AG04450 (cell line): ENCODE measurements at regions not wholly inside any gene's neighbourhood (a gene's known extent, or its start where the extent isn't known, plus 50 kb on each side); places are given as distances from the start of the nearest gene placed in this dataset.

Experiments
- CTCF ChIA-PET: fragments of 300-600, 350-600 bp; formaldehyde crosslinking; extraction: SDS; loops from one replicate; lab custom pipeline; 2022; ENCODE audit warnings: antibody characterized with exemption, inconsistent platforms; lab: Charles Lee
- POLR2A ChIA-PET: fragments of 350-600 bp; formaldehyde crosslinking; extraction: SDS; loops from one replicate; lab custom pipeline; 2021; ENCODE audit warnings: antibody characterized with exemption, inconsistent platforms; lab: Yijun Ruan, JAX
- DNase-seq: peaks from one replicate; pipeline ENCODE4 v3.0.0-alpha.2; 2011; ENCODE audit warnings: low read depth, low spot score
- H3K27ac ChIP-seq: one replicate; pipeline ENCODE4 v1.5.1; 2012; ENCODE audit warnings: low read depth, low read length, control low read depth
- H3K27me3 ChIP-seq: one replicate; pipeline ENCODE4 v1.6.0; 2012; ENCODE audit warnings: low read length; ENCODE audit not compliant: control insufficient read depth, insufficient read depth
- H3K4me3 ChIP-seq: 2 replicates; pipeline ENCODE4 v1.5.1; 2011; ENCODE audit warnings: mild to moderate bottlenecking, low read depth, low read length, control low read depth
- H3K9me3 ChIP-seq: 2 replicates; pipeline ENCODE4 v1.5.1; 2012; ENCODE audit warnings: low read length; ENCODE audit not compliant: control insufficient read depth, insufficient read depth
- TF ChIP-seq, protein P1 (sequence below): IDR thresholded peaks from 2 replicates; pipeline ENCODE4 v1.5.1; 2011; ENCODE audit warnings: low read depth, low read length, control low read depth, inconsistent platforms

DNA sequence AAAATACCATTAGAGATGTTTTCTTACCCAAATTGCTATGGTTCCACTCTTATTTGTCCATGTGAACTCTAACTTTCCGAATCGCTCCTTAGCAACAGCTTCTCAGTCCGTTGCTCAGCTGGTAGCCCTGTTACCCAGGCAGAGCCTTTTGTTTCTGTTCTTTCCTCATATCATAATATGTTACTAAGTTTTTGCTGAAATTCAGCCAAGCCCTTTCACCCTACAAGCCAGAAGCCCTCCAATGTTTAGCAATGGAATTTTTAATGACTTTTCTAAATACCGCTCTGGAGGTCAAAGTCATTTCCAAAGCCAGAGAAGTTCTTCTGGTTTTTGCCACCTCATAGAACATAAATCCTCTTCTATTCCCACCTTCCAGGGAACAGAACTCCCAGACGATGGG lies 1029.5 kb downstream of the C4orf33 start:
- H3K4me3 ChIP-seq: no peak overlapping the region
- DNase-seq: no peak
- no peaks in the 10 kb centered on the region for H3K27me3 ChIP-seq
- no peak overlapping the region for H3K27ac ChIP-seq
- ChIA-PET CTCF (no interaction called here), POLR2A (no interaction called here)
- H3K9me3 ChIP-seq: no peaks in the 10 kb centered on the region; the same call in none of the 2 replicates
- TF ChIP-seq, protein P1, sequence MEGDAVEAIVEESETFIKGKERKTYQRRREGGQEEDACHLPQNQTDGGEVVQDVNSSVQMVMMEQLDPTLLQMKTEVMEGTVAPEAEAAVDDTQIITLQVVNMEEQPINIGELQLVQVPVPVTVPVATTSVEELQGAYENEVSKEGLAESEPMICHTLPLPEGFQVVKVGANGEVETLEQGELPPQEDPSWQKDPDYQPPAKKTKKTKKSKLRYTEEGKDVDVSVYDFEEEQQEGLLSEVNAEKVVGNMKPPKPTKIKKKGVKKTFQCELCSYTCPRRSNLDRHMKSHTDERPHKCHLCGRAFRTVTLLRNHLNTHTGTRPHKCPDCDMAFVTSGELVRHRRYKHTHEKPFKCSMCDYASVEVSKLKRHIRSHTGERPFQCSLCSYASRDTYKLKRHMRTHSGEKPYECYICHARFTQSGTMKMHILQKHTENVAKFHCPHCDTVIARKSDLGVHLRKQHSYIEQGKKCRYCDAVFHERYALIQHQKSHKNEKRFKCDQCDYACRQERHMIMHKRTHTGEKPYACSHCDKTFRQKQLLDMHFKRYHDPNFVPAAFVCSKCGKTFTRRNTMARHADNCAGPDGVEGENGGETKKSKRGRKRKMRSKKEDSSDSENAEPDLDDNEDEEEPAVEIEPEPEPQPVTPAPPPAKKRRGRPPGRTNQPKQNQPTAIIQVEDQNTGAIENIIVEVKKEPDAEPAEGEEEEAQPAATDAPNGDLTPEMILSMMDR: no peak

DNA sequence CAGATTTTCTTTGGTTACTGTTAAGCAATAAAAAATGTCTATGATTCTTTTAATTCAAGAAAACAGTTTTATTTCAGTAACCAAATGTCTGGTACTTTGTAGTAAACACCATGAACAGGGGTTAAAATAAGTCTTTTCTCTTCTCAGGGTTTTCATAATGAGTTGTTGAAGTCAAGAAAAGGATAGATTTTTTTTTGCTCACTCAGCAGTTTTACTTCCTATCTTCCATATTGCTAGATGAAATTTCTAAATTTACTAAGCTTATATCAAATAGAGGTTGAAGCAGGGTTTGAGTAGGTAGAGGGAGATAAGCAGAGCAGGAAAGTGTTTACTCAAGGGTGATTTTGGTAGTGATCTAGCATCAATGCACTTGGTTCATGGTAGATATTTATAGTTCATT lies 1031.3 kb downstream of the C4orf33 start:
- no peak for DNase-seq
- ChIA-PET CTCF (no interaction called here), POLR2A (no interaction called here)
- Histone ChIP-seq H3K4me3 (no peak overlapping the region), H3K27me3 (no peaks in the 10 kb centered on the region), H3K9me3 (peaks cover 13% of the 10 kb centered on the region), H3K27ac (no peak overlapping the region)
- TF ChIP-seq, protein P1: no peak

DNA sequence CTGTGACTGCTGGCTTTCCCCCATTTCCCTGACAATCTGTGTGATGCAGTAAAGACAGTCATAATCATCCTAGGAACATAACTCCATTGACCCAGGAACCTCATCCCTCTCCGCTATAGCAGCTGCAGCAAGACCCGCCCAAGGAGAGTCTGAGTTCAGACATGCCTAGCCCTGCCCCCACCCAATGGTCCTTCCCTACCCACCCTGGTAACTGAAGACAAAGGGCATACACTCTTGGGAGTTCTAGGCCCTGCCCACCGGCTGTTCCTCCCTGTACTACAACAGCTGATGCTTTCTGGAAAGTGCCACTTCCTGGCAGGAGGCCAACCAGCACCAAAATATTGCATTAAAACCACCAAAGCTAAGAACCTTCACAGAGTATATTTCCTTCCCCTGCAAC lies 1035.6 kb downstream of the C4orf33 start:
- DNase-seq: no peak
- H3K9me3 ChIP-seq: peaks cover 13% of the 10 kb centered on the region
- no peaks in the 10 kb centered on the region for H3K27me3 ChIP-seq
- H3K4me3 ChIP-seq: no peak overlapping the region
- ChIA-PET CTCF (no interaction called here), POLR2A (no interaction called here)
- TF ChIP-seq, protein P1: no peak
- no peak overlapping the region for H3K27ac ChIP-seq

DNA sequence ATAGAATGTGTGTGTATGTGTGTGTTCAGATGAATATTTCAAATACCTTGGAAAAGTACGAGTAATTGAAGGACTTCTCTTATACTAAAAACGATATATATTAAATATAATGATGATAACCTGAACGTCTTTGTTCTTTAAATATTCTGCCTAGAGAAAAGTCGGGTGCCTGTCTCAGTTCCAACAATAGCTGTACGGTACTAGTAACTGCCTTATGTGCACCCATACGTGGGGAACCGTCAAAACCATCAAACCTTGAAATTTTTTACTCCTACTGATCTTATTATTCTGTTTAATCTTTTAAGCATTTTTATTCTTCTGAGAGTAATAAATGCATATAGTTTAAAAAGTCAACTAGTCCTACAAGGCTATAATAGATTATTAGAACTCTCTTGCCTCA lies 1045.7 kb downstream of the C4orf33 start:
- Histone ChIP-seq H3K27ac (no peak overlapping the region), H3K4me3 (no peak overlapping the region), H3K27me3 (no peaks in the 10 kb centered on the region), H3K9me3 (no peaks in the 10 kb centered on the region)
- CTCF ChIA-PET: no interaction called here
- no peak for DNase-seq
- POLR2A ChIA-PET: no interaction called here
- TF ChIP-seq, protein P1: no peak

DNA sequence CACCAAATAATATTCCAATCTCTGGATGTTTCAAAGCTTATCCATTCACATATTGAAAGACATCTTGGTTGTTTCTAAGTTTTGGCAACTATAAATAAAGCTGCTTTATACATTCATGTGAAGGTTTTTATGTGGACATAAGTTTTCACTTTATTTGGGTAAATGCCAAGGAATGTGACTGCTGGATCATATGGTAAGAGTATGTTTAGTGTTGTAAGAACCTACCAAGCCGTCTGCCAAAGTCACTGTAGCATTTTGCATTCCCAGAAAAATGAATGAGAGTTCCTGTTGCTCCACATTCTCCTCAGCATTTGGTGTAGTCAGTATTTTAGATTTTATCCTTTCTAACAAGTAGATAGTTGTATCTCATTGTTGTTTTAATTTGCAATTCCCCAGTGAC lies 1047.7 kb downstream of the C4orf33 start:
- no peak overlapping the region for H3K4me3 ChIP-seq
- ChIA-PET CTCF (no interaction called here), POLR2A (no interaction called here)
- no peak overlapping the region for H3K27ac ChIP-seq
- no peak for DNase-seq
- peaks cover 3% of the 10 kb centered on the region; the same call in 1 of the 2 replicates for H3K9me3 ChIP-seq
- H3K27me3 ChIP-seq: no peaks in the 10 kb centered on the region
- TF ChIP-seq, protein P1: no peak
